ENCODE measurements at regions not wholly inside any gene's neighbourhood (a gene's known extent, or its start where the extent isn't known, plus 50 kb on each side); places are given as distances from the start of the nearest gene placed in this dataset.
"Not testable (repeated sequence)": the region's sequence is repeated elsewhere in the genome, so short reads cannot be mapped to it uniquely, and the experiment has no call there.

GRCh38 chr21:27930108-27930767 is 963.4 kb upstream of the ADAMTS5 start:
- H3K4me1 Mint-ChIP-seq; H3K27me3 ChIP-seq (replicated peaks in 1 of 4; ENCODE audit: control extremely low read depth in 1 of 4, control insufficient read depth in 3 of 4, insufficient read depth in 4 of 4, low read length in 3 of 4); intact Hi-C loops (cut with micrococcal nuclease); H3K27me3 Mint-ChIP-seq; H3K4me2 ChIP-seq (replicated peaks; ENCODE audit: low read depth, low read length, poor library complexity, severe bottlenecking); H3K79me2 ChIP-seq (ENCODE audit: control insufficient read depth, insufficient read depth, low read length); ATAC-seq (ENCODE audit: low read depth); H3K9me3 Mint-ChIP-seq (ENCODE audit: insufficient read depth); H3K36me3 ChIP-seq (replicated peaks in 1 of 2; ENCODE audit: control extremely low read depth in 1 of 2, control insufficient read depth in 1 of 2, extremely low read depth in 1 of 2, insufficient read depth in 2 of 2, low read length in 1 of 2); H3K27ac Mint-ChIP-seq; H2AFZ ChIP-seq (ENCODE audit: insufficient read depth, low read depth, low read length, poor library complexity, severe bottlenecking); H3K4me3 Mint-ChIP-seq; H3K27ac ChIP-seq (ENCODE audit: low read length in 2 of 2); DNase-seq; POLR2A ChIA-PET; H3K9me3 ChIP-seq (ENCODE audit: control extremely low read depth in 1 of 3, control insufficient read depth in 2 of 3, insufficient read depth in 1 of 3, low read length in 2 of 3); CTCF ChIA-PET; H3K9ac ChIP-seq (ENCODE audit: low read length); H3K4me1 ChIP-seq (ENCODE audit: control insufficient read depth in 2 of 2, insufficient read depth in 2 of 2, low read length in 2 of 2); H4K20me1 ChIP-seq (ENCODE audit: control insufficient read depth, insufficient read depth, low read length, poor library complexity, severe bottlenecking); H3K4me3 ChIP-seq (ENCODE audit: control extremely low read depth in 1 of 5, extremely low read depth in 1 of 5, insufficient read depth in 1 of 5, low read depth in 2 of 5, low read length in 4 of 5): not testable (repeated sequence)
- no CpG with 5 or more reads among the region's 1 CpG for WGBS (ENCODE audit: insufficient coverage)

- H3K9ac ChIP-seq (ENCODE audit: low read length); H3K27ac Mint-ChIP-seq; H3K4me1 ChIP-seq (ENCODE audit: control insufficient read depth in 2 of 2, insufficient read depth in 2 of 2, low read length in 2 of 2); POLR2A ChIA-PET; H3K4me3 Mint-ChIP-seq; ATAC-seq (ENCODE audit: low read depth); CTCF ChIA-PET; H3K27me3 Mint-ChIP-seq; H3K9me3 ChIP-seq (ENCODE audit: control extremely low read depth in 1 of 3, control insufficient read depth in 2 of 3, insufficient read depth in 1 of 3, low read length in 2 of 3); H2AFZ ChIP-seq (ENCODE audit: insufficient read depth, low read depth, low read length, poor library complexity, severe bottlenecking); H3K9me3 Mint-ChIP-seq (ENCODE audit: insufficient read depth); H3K36me3 ChIP-seq (replicated peaks in 1 of 2; ENCODE audit: control extremely low read depth in 1 of 2, control insufficient read depth in 1 of 2, extremely low read depth in 1 of 2, insufficient read depth in 2 of 2, low read length in 1 of 2); H3K27me3 ChIP-seq (replicated peaks in 1 of 4; ENCODE audit: control extremely low read depth in 1 of 4, control insufficient read depth in 3 of 4, insufficient read depth in 4 of 4, low read length in 3 of 4); H4K20me1 ChIP-seq (ENCODE audit: control insufficient read depth, insufficient read depth, low read length, poor library complexity, severe bottlenecking); DNase-seq; H3K79me2 ChIP-seq (ENCODE audit: control insufficient read depth, insufficient read depth, low read length); H3K4me1 Mint-ChIP-seq; H3K4me2 ChIP-seq (replicated peaks; ENCODE audit: low read depth, low read length, poor library complexity, severe bottlenecking); intact Hi-C loops (cut with micrococcal nuclease); H3K27ac ChIP-seq (ENCODE audit: low read length in 2 of 2); H3K4me3 ChIP-seq (ENCODE audit: control extremely low read depth in 1 of 5, extremely low read depth in 1 of 5, insufficient read depth in 1 of 5, low read depth in 2 of 5, low read length in 4 of 5): not testable (repeated sequence)
- WGBS (ENCODE audit: insufficient coverage), result no CpG with 5 or more reads among the region's 4 CpGs
Observed at GRCh38 chr21:27929179-27929578, 962.3 kb upstream of the ADAMTS5 start.

DNA sequence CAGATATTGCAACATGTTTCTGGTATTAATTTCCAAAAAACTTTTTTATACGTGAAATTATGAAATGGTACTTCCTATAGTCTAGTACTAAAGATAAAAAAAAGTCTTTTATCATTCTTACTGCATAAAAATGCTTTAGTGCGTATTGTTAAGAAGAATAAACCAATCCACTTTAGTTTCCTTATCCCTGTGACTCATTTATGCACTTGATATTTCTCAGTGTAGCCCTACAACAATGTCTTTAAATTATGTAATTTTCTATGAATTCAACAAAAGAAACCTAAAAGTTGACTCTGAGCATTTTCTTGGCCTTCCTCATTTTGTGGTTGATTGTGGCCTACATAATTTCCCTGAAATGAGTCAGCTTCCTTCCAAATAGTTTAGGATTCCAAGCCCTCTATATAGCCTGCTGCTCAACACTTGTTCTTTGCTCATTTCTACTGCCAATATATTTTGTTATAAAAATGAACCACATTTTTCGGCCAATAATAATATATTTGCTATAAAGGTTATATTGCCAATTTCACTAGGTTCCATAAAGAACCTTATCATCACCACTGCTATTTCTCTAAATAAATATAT is 961.7 kb upstream of the ADAMTS5 start:
- not testable (repeated sequence) for H3K27ac ChIP-seq (ENCODE audit: low read length in 2 of 2)

GRCh38 chr21:27921421-27921820 is 954.5 kb upstream of the ADAMTS5 start:
- POLR2A ChIA-PET; H3K4me1 Mint-ChIP-seq; ATAC-seq (ENCODE audit: low read depth): not testable (repeated sequence)

More for the DNA sequence above, 961.7 kb upstream of the ADAMTS5 start:
- H3K36me3 ChIP-seq (replicated peaks in 1 of 2; ENCODE audit: control extremely low read depth in 1 of 2, control insufficient read depth in 1 of 2, extremely low read depth in 1 of 2, insufficient read depth in 2 of 2, low read length in 1 of 2); CTCF ChIA-PET; ATAC-seq (ENCODE audit: low read depth); H3K9me3 ChIP-seq (ENCODE audit: control extremely low read depth in 1 of 3, control insufficient read depth in 2 of 3, insufficient read depth in 1 of 3, low read length in 2 of 3); H3K4me2 ChIP-seq (replicated peaks; ENCODE audit: low read depth, low read length, poor library complexity, severe bottlenecking); H3K27ac Mint-ChIP-seq; H3K9ac ChIP-seq (ENCODE audit: low read length); H3K27me3 ChIP-seq (replicated peaks in 1 of 4; ENCODE audit: control extremely low read depth in 1 of 4, control insufficient read depth in 3 of 4, insufficient read depth in 4 of 4, low read length in 3 of 4); POLR2A ChIA-PET; H3K4me1 ChIP-seq (ENCODE audit: control insufficient read depth in 2 of 2, insufficient read depth in 2 of 2, low read length in 2 of 2); DNase-seq; H3K4me3 ChIP-seq (ENCODE audit: control extremely low read depth in 1 of 5, extremely low read depth in 1 of 5, insufficient read depth in 1 of 5, low read depth in 2 of 5, low read length in 4 of 5); H4K20me1 ChIP-seq (ENCODE audit: control insufficient read depth, insufficient read depth, low read length, poor library complexity, severe bottlenecking); H3K79me2 ChIP-seq (ENCODE audit: control insufficient read depth, insufficient read depth, low read length); H2AFZ ChIP-seq (ENCODE audit: insufficient read depth, low read depth, low read length, poor library complexity, severe bottlenecking); intact Hi-C loops (cut with micrococcal nuclease); H3K9me3 Mint-ChIP-seq (ENCODE audit: insufficient read depth); H3K27me3 Mint-ChIP-seq; H3K4me1 Mint-ChIP-seq; H3K4me3 Mint-ChIP-seq: not testable (repeated sequence)
- no CpG with 5 or more reads among the region's 3 CpGs for WGBS (ENCODE audit: insufficient coverage)

More at GRCh38 chr21:27921421-27921820, 954.5 kb upstream of the ADAMTS5 start:
- H3K27ac Mint-ChIP-seq; H3K4me3 ChIP-seq (ENCODE audit: control extremely low read depth in 1 of 5, extremely low read depth in 1 of 5, insufficient read depth in 1 of 5, low read depth in 2 of 5, low read length in 4 of 5); DNase-seq; H3K4me2 ChIP-seq (replicated peaks; ENCODE audit: low read depth, low read length, poor library complexity, severe bottlenecking); H3K9ac ChIP-seq (ENCODE audit: low read length); H3K36me3 ChIP-seq (replicated peaks in 1 of 2; ENCODE audit: control extremely low read depth in 1 of 2, control insufficient read depth in 1 of 2, extremely low read depth in 1 of 2, insufficient read depth in 2 of 2, low read length in 1 of 2); H3K9me3 ChIP-seq (ENCODE audit: control extremely low read depth in 1 of 3, control insufficient read depth in 2 of 3, insufficient read depth in 1 of 3, low read length in 2 of 3); H3K4me3 Mint-ChIP-seq; H4K20me1 ChIP-seq (ENCODE audit: control insufficient read depth, insufficient read depth, low read length, poor library complexity, severe bottlenecking); H3K4me1 ChIP-seq (ENCODE audit: control insufficient read depth in 2 of 2, insufficient read depth in 2 of 2, low read length in 2 of 2); intact Hi-C loops (cut with micrococcal nuclease); H3K9me3 Mint-ChIP-seq (ENCODE audit: insufficient read depth); H2AFZ ChIP-seq (ENCODE audit: insufficient read depth, low read depth, low read length, poor library complexity, severe bottlenecking); H3K27ac ChIP-seq (ENCODE audit: low read length in 2 of 2); H3K27me3 Mint-ChIP-seq; H3K27me3 ChIP-seq (replicated peaks in 1 of 4; ENCODE audit: control extremely low read depth in 1 of 4, control insufficient read depth in 3 of 4, insufficient read depth in 4 of 4, low read length in 3 of 4); CTCF ChIA-PET; H3K79me2 ChIP-seq (ENCODE audit: control insufficient read depth, insufficient read depth, low read length): not testable (repeated sequence)
- no CpG with 5 or more reads among the region's 1 CpG for WGBS (ENCODE audit: insufficient coverage)
